DND-41 (cell line): ENCODE measurements at regions not wholly inside any gene's neighbourhood (a gene's known extent, or its start where the extent isn't known, plus 50 kb on each side); places are given as distances from the start of the nearest gene placed in this dataset.

Experiments used
- ATAC-seq: fragments of 200-7000 bp; cut with Tn5 transposase; 3 replicates; pipeline ENCODE4 v1.9.1; 2021; ENCODE audit warnings: low read depth; ENCODE audit not compliant: insufficient read depth
- DNase-seq: peaks from one replicate; pipeline ENCODE4 v3.0.0-alpha.2; 2020
- H2AFZ ChIP-seq: 2 replicates; pipeline ENCODE4 v1.6.0; 2012; ENCODE audit warnings: low read depth, low read length
- H3K27ac ChIP-seq: 2 replicates; pipeline ENCODE4 v1.5.1; 2012; ENCODE audit warnings: low read length, inconsistent platforms
- H3K27me3 ChIP-seq: fragments of 200-600 bp; sonication (generic); 2 replicates; pipeline ENCODE4 v1.6.0; 2012; ENCODE audit warnings: low read length, mild to moderate bottlenecking, inconsistent platforms; ENCODE audit not compliant: insufficient read depth, poor library complexity
- H3K36me3 ChIP-seq: 2 replicates; pipeline ENCODE4 v1.5.1; 2012; ENCODE audit warnings: low read length, inconsistent platforms; ENCODE audit not compliant: insufficient read depth
- H3K4me1 ChIP-seq: 2 replicates; pipeline ENCODE4 v1.5.1; 2012; ENCODE audit warnings: mild to moderate bottlenecking, low read length; ENCODE audit not compliant: insufficient read depth
- H3K4me2 ChIP-seq: 2 replicates; pipeline ENCODE4 v1.6.0; 2012; ENCODE audit warnings: mild to moderate bottlenecking, moderate library complexity, low read length, inconsistent platforms; ENCODE audit not compliant: insufficient read depth
- H3K4me3 ChIP-seq, 2 experiments: fragments of 200-600 bp in 1 of 2; shearing (Covaris generic) in 1 of 2; 2 replicates each; pipeline ENCODE4 v1.5.1; 2012 to 2016; ENCODE audit warnings: inconsistent platforms in 2 of 2, low read length in 2 of 2, mild to moderate bottlenecking in 2 of 2, low read depth in 1 of 2, moderate library complexity in 1 of 2
- H3K79me2 ChIP-seq: 2 replicates; pipeline ENCODE4 v1.6.0; 2012; ENCODE audit warnings: low read length, inconsistent platforms; ENCODE audit not compliant: insufficient read depth
- H3K9ac ChIP-seq: 2 replicates; pipeline ENCODE4 v1.6.0; 2012; ENCODE audit warnings: low read depth, mild to moderate bottlenecking, inconsistent platforms, low read length, moderate library complexity
- H3K9me3 ChIP-seq: 2 replicates; pipeline ENCODE4 v1.5.1; 2012; ENCODE audit warnings: low read length, moderate library complexity, mild to moderate bottlenecking, inconsistent platforms; ENCODE audit not compliant: insufficient read depth, severe bottlenecking
- H4K20me1 ChIP-seq: 2 replicates; pipeline ENCODE4 v1.6.0; 2012; ENCODE audit warnings: low read length; ENCODE audit not compliant: insufficient read depth
- CTCF ChIP-seq: IDR thresholded peaks from 2 replicates; pipeline ENCODE4 v1.5.1; 2012; ENCODE audit warnings: borderline replicate concordance, low read length, moderate library complexity, mild to moderate bottlenecking; ENCODE audit not compliant: poor library complexity, severe bottlenecking; ENCODE audit errors: extremely low read depth
- EZH2 ChIP-seq: IDR thresholded peaks from 3 replicates; pipeline ENCODE4 v1.6.1; 2012; ENCODE audit warnings: borderline replicate concordance, low read depth, mild to moderate bottlenecking, moderate library complexity, low read length, inconsistent platforms; ENCODE audit not compliant: severe bottlenecking

GRCh38 chr9:81521892-81522291, 167.5 kb downstream of the TLE1 start:
- no peak overlapping the region for H3K27ac ChIP-seq
- H3K4me2 ChIP-seq: no peak overlapping the region
- no peaks in the 10 kb centered on the region for H4K20me1 ChIP-seq
- H3K4me1 ChIP-seq: no peaks in the 10 kb centered on the region
- no peak overlapping the region for H2AFZ ChIP-seq
- no peaks in the 10 kb centered on the region for H3K9me3 ChIP-seq
- no peak overlapping the region for H3K4me3 ChIP-seq
- H3K36me3 ChIP-seq: no peaks in the 10 kb centered on the region
- H3K9ac ChIP-seq: no peak overlapping the region
- no peaks in the 10 kb centered on the region for H3K27me3 ChIP-seq
- TF ChIP-seq EZH2 (no peak), CTCF (no peak)
- no peaks in the 10 kb centered on the region for H3K79me2 ChIP-seq
- ATAC-seq (no peak), DNase-seq (no peak)

- H4K20me1 ChIP-seq: no peaks in the 10 kb centered on the region
- DNase-seq (no peak), ATAC-seq (no peak)
- no peaks in the 10 kb centered on the region for H3K9me3 ChIP-seq
- no peak for TF ChIP-seq CTCF
- no peak for TF ChIP-seq EZH2
- H2AFZ ChIP-seq: no peak overlapping the region
- no peak overlapping the region for H3K4me2 ChIP-seq
- H3K36me3 ChIP-seq: no peaks in the 10 kb centered on the region
- H3K9ac ChIP-seq: no peak overlapping the region
- no peak overlapping the region for H3K27ac ChIP-seq
- no peaks in the 10 kb centered on the region for H3K4me1 ChIP-seq
- H3K4me3 ChIP-seq: no peak overlapping the region
- no peaks in the 10 kb centered on the region for H3K79me2 ChIP-seq
- H3K27me3 ChIP-seq: no peaks in the 10 kb centered on the region
Observed at GRCh38 chr9:81519816-81520495, 169.4 kb downstream of the TLE1 start.

- Histone ChIP-seq H3K36me3 (no peaks in the 10 kb centered on the region), H3K27me3 (no peaks in the 10 kb centered on the region), H3K79me2 (no peaks in the 10 kb centered on the region), H3K9me3 (no peaks in the 10 kb centered on the region), H3K9ac (no peak overlapping the region), H4K20me1 (no peaks in the 10 kb centered on the region), H3K4me2 (no peak overlapping the region), H3K4me3 (no peak overlapping the region), H2AFZ (no peak overlapping the region), H3K27ac (no peak overlapping the region), H3K4me1 (no peaks in the 10 kb centered on the region)
- no peak for DNase-seq
- TF ChIP-seq CTCF (no peak), EZH2 (no peak)
- ATAC-seq: no peak
Observed at GRCh38 chr9:81517954-81518353, 171.4 kb downstream of the TLE1 start.
